ENCODE measurements at regions not wholly inside any gene's neighbourhood (a gene's known extent, or its start where the extent isn't known, plus 50 kb on each side); places are given as distances from the start of the nearest gene placed in this dataset.
"Not testable (repeated sequence)": the region's sequence is repeated elsewhere in the genome, so short reads cannot be mapped to it uniquely, and the experiment has no call there.

- 0 to 90% (median 63%) methylated on average over 1 to 3 of the region's 3 CpGs for WGBS, 10 experiments
- Histone ChIP-seq H3K4me1 (replicated peaks in 1 of 2) (no peaks in the 10 kb centered on the region), H3K4me3 (no peak overlapping the region), H3K27ac (no peak overlapping the region)
- in situ Hi-C loops (cut with MboI; ENCODE audit: low pct_unique_long_range_greater_than_20kb in 2 of 9, low sequenced_read_pairs in 9 of 9, unreplicated experiment in 9 of 9), result no loop called here
- ATAC-seq (replicated peaks in 6 of 8), result peak in 7 of 8 experiments; percentile 28 to 93 (median 48)
Observed at GRCh38 chr3:87855616-87856015, 203.2 kb downstream of the CGGBP1 start.

- Histone ChIP-seq H3K4me3 (no peak overlapping the region), H3K27ac (no peak overlapping the region), H3K4me1 (replicated peaks in 1 of 2) (no peaks in the 10 kb centered on the region)
- WGBS, 10 experiments, result 0 to 100% (median 83%) methylated on average over 1 of the region's 1 CpG; no CpG with 5 or more reads in 5 of the 10 experiments
- no peak for ATAC-seq (replicated peaks in 6 of 8)
- in situ Hi-C loops (cut with MboI; ENCODE audit: low pct_unique_long_range_greater_than_20kb in 2 of 9, low sequenced_read_pairs in 9 of 9, unreplicated experiment in 9 of 9), result no loop called here
Observed at GRCh38 chr3:87855211-87855610, 203.6 kb downstream of the CGGBP1 start.

GRCh38 chr3:87848003-87848402 lies 210.8 kb downstream of the CGGBP1 start:
- WGBS, 10 experiments, result 20 to 95% (median 74%) methylated on average over 1 to 2 of the region's 2 CpGs; no CpG with 5 or more reads in 1 of the 10 experiments
- H3K4me1 ChIP-seq (replicated peaks in 1 of 2), result no peaks in the 10 kb centered on the region
- H3K27ac ChIP-seq, result no peak overlapping the region
- in situ Hi-C loops (cut with MboI; ENCODE audit: low pct_unique_long_range_greater_than_20kb in 2 of 9, low sequenced_read_pairs in 9 of 9, unreplicated experiment in 9 of 9), result no loop called here
- no peak for ATAC-seq (replicated peaks in 6 of 8)
- H3K4me3 ChIP-seq, result no peak overlapping the region

- in situ Hi-C loops (cut with MboI; ENCODE audit: low pct_unique_long_range_greater_than_20kb in 2 of 9, low sequenced_read_pairs in 9 of 9, unreplicated experiment in 9 of 9), result no loop called here
- Histone ChIP-seq H3K4me1 (replicated peaks in 1 of 2) (no peaks in the 10 kb centered on the region), H3K27ac (no peak overlapping the region), H3K4me3 (no peak overlapping the region)
- no peak for ATAC-seq (replicated peaks in 6 of 8)
- WGBS, 10 experiments, result 0 to 100% (median 83%) methylated on average over 1 of the region's 1 CpG; no CpG with 5 or more reads in 1 of the 10 experiments
Observed at GRCh38 chr3:87837076-87837475, 221.7 kb downstream of the CGGBP1 start.

- Histone ChIP-seq H3K27ac (no peak overlapping the region), H3K4me1 (replicated peaks in 1 of 2) (no peaks in the 10 kb centered on the region), H3K4me3 (no peak overlapping the region)
- 0 to 100% (median 100%) methylated on average over 1 of the region's 1 CpG; no CpG with 5 or more reads in 2 of the 10 experiments for WGBS, 10 experiments
- in situ Hi-C loops (cut with MboI; ENCODE audit: low pct_unique_long_range_greater_than_20kb in 2 of 9, low sequenced_read_pairs in 9 of 9, unreplicated experiment in 9 of 9), result no loop called here
- no peak for ATAC-seq (replicated peaks in 6 of 8)
Observed at GRCh38 chr3:87836026-87836425, 222.8 kb downstream of the CGGBP1 start.

GRCh38 chr3:87835236-87835635 lies 223.6 kb downstream of the CGGBP1 start:
- Histone ChIP-seq H3K27ac (no peak overlapping the region), H3K4me1 (replicated peaks in 1 of 2) (no peaks in the 10 kb centered on the region), H3K4me3 (no peak overlapping the region)
- in situ Hi-C loops (cut with MboI; ENCODE audit: low pct_unique_long_range_greater_than_20kb in 2 of 9, low sequenced_read_pairs in 9 of 9, unreplicated experiment in 9 of 9), result no loop called here
- no peak for ATAC-seq (replicated peaks in 6 of 8)
- 40 to 100% (median 99%) methylated on average over 1 to 3 of the region's 4 CpGs; no CpG with 5 or more reads in 4 of the 10 experiments for WGBS, 10 experiments

GRCh38 chr3:87834327-87834726 lies 224.5 kb downstream of the CGGBP1 start:
- H3K4me3 ChIP-seq, result no peak overlapping the region
- 49 to 95% (median 78%) methylated on average over 1 to 2 of the region's 2 CpGs; no CpG with 5 or more reads in 3 of the 10 experiments for WGBS, 10 experiments
- ATAC-seq (replicated peaks in 6 of 8), result peak in 1 of 8 experiments; percentile 45
- in situ Hi-C loops (cut with MboI; ENCODE audit: low pct_unique_long_range_greater_than_20kb in 2 of 9, low sequenced_read_pairs in 9 of 9, unreplicated experiment in 9 of 9), result no loop called here
- H3K27ac ChIP-seq, result no peak overlapping the region
- no peaks in the 10 kb centered on the region for H3K4me1 ChIP-seq (replicated peaks in 1 of 2)

- H3K4me1 ChIP-seq (replicated peaks in 1 of 2), result no peaks in the 10 kb centered on the region
- no peak overlapping the region for H3K27ac ChIP-seq
- no peak overlapping the region for H3K4me3 ChIP-seq
- ATAC-seq (replicated peaks in 6 of 8), result no peak
- in situ Hi-C loops (cut with MboI; ENCODE audit: low pct_unique_long_range_greater_than_20kb in 2 of 9, low sequenced_read_pairs in 9 of 9, unreplicated experiment in 9 of 9), result no loop called here
Observed at GRCh38 chr3:87833039-87833377, 225.8 kb downstream of the CGGBP1 start.

- in situ Hi-C loops (cut with MboI; ENCODE audit: low pct_unique_long_range_greater_than_20kb in 2 of 9, low sequenced_read_pairs in 9 of 9, unreplicated experiment in 9 of 9), result no loop called here
Observed at GRCh38 chr3:87828046-87828445, 230.8 kb downstream of the CGGBP1 start.

GRCh38 chr3:87822563-87822962 lies 236.2 kb downstream of the CGGBP1 start:
- 14 to 80% (median 58%) methylated on average over 1 to 2 of the region's 2 CpGs; no CpG with 5 or more reads in 1 of the 10 experiments for WGBS, 10 experiments
- Histone ChIP-seq H3K4me3 (no peak overlapping the region), H3K4me1 (replicated peaks in 1 of 2) (no peaks in the 10 kb centered on the region), H3K27ac (no peak overlapping the region)
- ATAC-seq (replicated peaks in 6 of 8), result peak in 3 of 8 experiments; percentile 43 to 75 (median 52)
- in situ Hi-C loops (cut with MboI; ENCODE audit: low pct_unique_long_range_greater_than_20kb in 2 of 9, low sequenced_read_pairs in 9 of 9, unreplicated experiment in 9 of 9), result no loop called here

More at GRCh38 chr3:87828046-87828445, 230.8 kb downstream of the CGGBP1 start:
- ATAC-seq (replicated peaks in 6 of 8), result no peak
- 0 to 100% (median 45%) methylated on average over 2 to 3 of the region's 3 CpGs; no CpG with 5 or more reads in 2 of the 10 experiments for WGBS, 10 experiments
- H3K4me1 ChIP-seq (replicated peaks in 1 of 2), result no peaks in the 10 kb centered on the region
- no peak overlapping the region for H3K27ac ChIP-seq
- H3K4me3 ChIP-seq, result no peak overlapping the region

GRCh38 chr3:87813503-87813902 lies 245.3 kb downstream of the CGGBP1 start:
- H3K4me1 ChIP-seq (replicated peaks in 1 of 2); H3K27ac ChIP-seq; ATAC-seq (replicated peaks in 6 of 8); in situ Hi-C loops (cut with MboI; ENCODE audit: low pct_unique_long_range_greater_than_20kb in 2 of 9, low sequenced_read_pairs in 9 of 9, unreplicated experiment in 9 of 9); H3K4me3 ChIP-seq: not testable (repeated sequence)
- WGBS, 10 experiments, result 6 to 100% (median 66%) methylated on average over 1 to 6 of the region's 6 CpGs; no CpG with 5 or more reads in 1 of the 10 experiments

GRCh38 chr3:87811953-87812352 lies 246.9 kb downstream of the CGGBP1 start:
- WGBS, 10 experiments, result 0 to 75% (median 10%) methylated on average over 1 to 2 of the region's 2 CpGs; no CpG with 5 or more reads in 2 of the 10 experiments
- H3K27ac ChIP-seq, result no peak overlapping the region
- no peaks in the 10 kb centered on the region for H3K4me1 ChIP-seq (replicated peaks in 1 of 2)
- no peak for ATAC-seq (replicated peaks in 6 of 8)
- in situ Hi-C loops (cut with MboI; ENCODE audit: low pct_unique_long_range_greater_than_20kb in 2 of 9, low sequenced_read_pairs in 9 of 9, unreplicated experiment in 9 of 9), result no loop called here
- H3K4me3 ChIP-seq, result no peak overlapping the region

GRCh38 chr3:87810452-87811016 lies 248.3 kb downstream of the CGGBP1 start:
- no peak overlapping the region for H3K27ac ChIP-seq
- no peaks in the 10 kb centered on the region for H3K4me1 ChIP-seq (replicated peaks in 1 of 2)
- ATAC-seq (replicated peaks in 6 of 8), result no peak
- no peak overlapping the region for H3K4me3 ChIP-seq
- in situ Hi-C loops (cut with MboI; ENCODE audit: low pct_unique_long_range_greater_than_20kb in 2 of 9, low sequenced_read_pairs in 9 of 9, unreplicated experiment in 9 of 9), result no loop called here

GRCh38 chr3:87805670-87806069 lies 253.1 kb downstream of the CGGBP1 start:
- Histone ChIP-seq H3K4me3 (no peak overlapping the region), H3K27ac (no peak overlapping the region), H3K4me1 (replicated peaks in 1 of 2) (no peaks in the 10 kb centered on the region)
- ATAC-seq (replicated peaks in 6 of 8), result no peak
- WGBS, 10 experiments, result 5 to 100% (median 83%) methylated on average over 1 to 5 of the region's 5 CpGs
- in situ Hi-C loops (cut with MboI; ENCODE audit: low pct_unique_long_range_greater_than_20kb in 2 of 9, low sequenced_read_pairs in 9 of 9, unreplicated experiment in 9 of 9), result no loop called here
